Activated T-helper 2 cell treated with anti-CD3 and anti-CD28 coated beads, Interferon-gamma antibody, Interleukin-2, Interleukin-4, amounts not matched to agents 10 μg/mL and 5 μg/mL and 100 μg/mL, durations not matched to agents 14 hours and 24 hours and 36 hours (primary cell): ENCODE measurements at regions not wholly inside any gene's neighbourhood (a gene's known extent, or its start where the extent isn't known, plus 50 kb on each side); places are given as distances from the start of the nearest gene placed in this dataset.

Source experiments
- DNase-seq: peaks from one replicate; pipeline ENCODE4 v3.0.0; 2021; ENCODE audit warnings: low spot score
- H3K27ac Mint-ChIP-seq: one replicate; pipeline ENCODE4 v1.8.0; 2021; ENCODE audit warnings: mixed read lengths
- H3K27me3 Mint-ChIP-seq: one replicate; pipeline ENCODE4 v1.8.0; 2021; ENCODE audit warnings: low read depth, mixed read lengths
- H3K36me3 Mint-ChIP-seq: one replicate; pipeline ENCODE4 v1.8.0; 2021; ENCODE audit warnings: low read depth, mixed read lengths
- H3K4me1 Mint-ChIP-seq: one replicate; pipeline ENCODE4 v1.8.0; 2021; ENCODE audit warnings: low read depth, mixed read lengths
- H3K4me3 Mint-ChIP-seq: one replicate; pipeline ENCODE4 v1.8.0; 2021; ENCODE audit warnings: low read depth, mild to moderate bottlenecking, moderate library complexity, mixed read lengths
- H3K9me3 Mint-ChIP-seq: one replicate; pipeline ENCODE4 v1.8.0; 2021; ENCODE audit warnings: mixed read lengths
- intact Hi-C: fragments of 100-400 bp; cut with micrococcal nuclease; formaldehyde crosslinking; loops from one replicate; pipeline ENCODE4 v1.15.1; 2023

- Mint-ChIP-seq H3K27ac (no peak overlapping the region), H3K27me3 (no peaks in the 10 kb centered on the region), H3K9me3 (peaks cover 8% of the 10 kb centered on the region), H3K4me3 (no peak overlapping the region), H3K36me3 (no peaks in the 10 kb centered on the region), H3K4me1 (no peaks in the 10 kb centered on the region)
- intact Hi-C loops, result no loop called here
- DNase-seq, result no peak
These were observed 502.1 kb downstream of the RFC3 start for GRCh38 chr13:34320084-34320483.

- DNase-seq, result no peak
- Mint-ChIP-seq H3K9me3 (peaks cover 4% of the 10 kb centered on the region), H3K27me3 (no peaks in the 10 kb centered on the region), H3K27ac (no peak overlapping the region), H3K4me1 (no peaks in the 10 kb centered on the region), H3K4me3 (no peak overlapping the region), H3K36me3 (no peaks in the 10 kb centered on the region)
- intact Hi-C loops, result no loop called here
These were observed 504.2 kb downstream of the RFC3 start for GRCh38 chr13:34322014-34322742.

- Mint-ChIP-seq H3K27me3 (no peaks in the 10 kb centered on the region), H3K4me1 (no peaks in the 10 kb centered on the region), H3K36me3 (no peaks in the 10 kb centered on the region), H3K4me3 (no peak overlapping the region), H3K27ac (no peak overlapping the region), H3K9me3 (peaks cover 8% of the 10 kb centered on the region)
- intact Hi-C loops, result no loop called here
- no peak for DNase-seq
These were observed 504.8 kb downstream of the RFC3 start for GRCh38 chr13:34322743-34323074.

GRCh38 chr13:34335014-34336007 lies 517.4 kb downstream of the RFC3 start:
- no peaks in the 10 kb centered on the region for H3K4me1 Mint-ChIP-seq
- intact Hi-C loops, result no loop called here
- H3K27ac Mint-ChIP-seq, result no peak overlapping the region

GRCh38 chr13:34338102-34338501 lies 520.2 kb downstream of the RFC3 start:
- no peaks in the 10 kb centered on the region for H3K4me1 Mint-ChIP-seq
- H3K9me3 Mint-ChIP-seq, result peaks cover 15% of the 10 kb centered on the region
- H3K4me3 Mint-ChIP-seq, result no peak overlapping the region
- intact Hi-C loops, result no loop called here
- H3K27ac Mint-ChIP-seq, result no peak overlapping the region
- no peak for DNase-seq
- no peaks in the 10 kb centered on the region for H3K27me3 Mint-ChIP-seq
- H3K36me3 Mint-ChIP-seq, result no peaks in the 10 kb centered on the region

More at GRCh38 chr13:34335014-34336007, 517.4 kb downstream of the RFC3 start:
- no peaks in the 10 kb centered on the region for H3K36me3 Mint-ChIP-seq
- DNase-seq, result no peak
- H3K9me3 Mint-ChIP-seq, result peaks cover 27% of the 10 kb centered on the region
- H3K27me3 Mint-ChIP-seq, result no peaks in the 10 kb centered on the region
- H3K4me3 Mint-ChIP-seq, result no peak overlapping the region

- H3K27ac Mint-ChIP-seq, result no peak overlapping the region
- H3K27me3 Mint-ChIP-seq, result no peaks in the 10 kb centered on the region
- no peaks in the 10 kb centered on the region for H3K4me1 Mint-ChIP-seq
- no peaks in the 10 kb centered on the region for H3K36me3 Mint-ChIP-seq
- no peak overlapping the region for H3K4me3 Mint-ChIP-seq
- H3K9me3 Mint-ChIP-seq, result peaks cover 5% of the 10 kb centered on the region
- no peak for DNase-seq
- intact Hi-C loops, result no loop called here
These were observed 522.6 kb downstream of the RFC3 start for GRCh38 chr13:34340534-34340933.

GRCh38 chr13:34343413-34343940 lies 525.5 kb downstream of the RFC3 start:
- Mint-ChIP-seq H3K27me3 (no peaks in the 10 kb centered on the region), H3K27ac (no peak overlapping the region), H3K9me3 (peaks cover 5% of the 10 kb centered on the region), H3K36me3 (no peaks in the 10 kb centered on the region), H3K4me1 (no peaks in the 10 kb centered on the region), H3K4me3 (no peak overlapping the region)
- intact Hi-C loops, result no loop called here
- no peak for DNase-seq

- H3K4me3 Mint-ChIP-seq, result no peak overlapping the region
- H3K36me3 Mint-ChIP-seq, result no peaks in the 10 kb centered on the region
- DNase-seq, result no peak
- no peaks in the 10 kb centered on the region for H3K4me1 Mint-ChIP-seq
- H3K27me3 Mint-ChIP-seq, result no peaks in the 10 kb centered on the region
- H3K27ac Mint-ChIP-seq, result no peak overlapping the region
- intact Hi-C loops, result no loop called here
- peaks cover 5% of the 10 kb centered on the region for H3K9me3 Mint-ChIP-seq
These were observed 526.9 kb downstream of the RFC3 start for GRCh38 chr13:34344816-34345215.

GRCh38 chr13:34345258-34345965 lies 527.5 kb downstream of the RFC3 start:
- no peaks in the 10 kb centered on the region for H3K9me3 Mint-ChIP-seq
- no peak for DNase-seq
- no peak overlapping the region for H3K4me3 Mint-ChIP-seq
- no peak overlapping the region for H3K27ac Mint-ChIP-seq
- intact Hi-C loops, result no loop called here
- H3K4me1 Mint-ChIP-seq, result no peaks in the 10 kb centered on the region
- no peaks in the 10 kb centered on the region for H3K27me3 Mint-ChIP-seq
- no peaks in the 10 kb centered on the region for H3K36me3 Mint-ChIP-seq

- Mint-ChIP-seq H3K9me3 (peaks cover 5% of the 10 kb centered on the region), H3K36me3 (no peaks in the 10 kb centered on the region), H3K27me3 (no peaks in the 10 kb centered on the region), H3K4me1 (no peaks in the 10 kb centered on the region), H3K27ac (no peak overlapping the region), H3K4me3 (no peak overlapping the region)
- intact Hi-C loops, result no loop called here
- no peak for DNase-seq
These were observed 528.7 kb downstream of the RFC3 start for GRCh38 chr13:34346626-34347025.

GRCh38 chr13:34347784-34348573 lies 530.0 kb downstream of the RFC3 start:
- Mint-ChIP-seq H3K4me3 (no peak overlapping the region), H3K27me3 (no peaks in the 10 kb centered on the region), H3K36me3 (no peaks in the 10 kb centered on the region), H3K4me1 (no peaks in the 10 kb centered on the region), H3K9me3 (peaks cover 5% of the 10 kb centered on the region), H3K27ac (no peak overlapping the region)
- no peak for DNase-seq
- intact Hi-C loops, result no loop called here

GRCh38 chr13:34349091-34349722 lies 531.3 kb downstream of the RFC3 start:
- H3K4me1 Mint-ChIP-seq, result no peaks in the 10 kb centered on the region
- H3K4me3 Mint-ChIP-seq, result no peak overlapping the region
- peaks cover 5% of the 10 kb centered on the region for H3K9me3 Mint-ChIP-seq
- intact Hi-C loops, result no loop called here
- H3K27ac Mint-ChIP-seq, result no peak overlapping the region
- DNase-seq, result no peak
- no peaks in the 10 kb centered on the region for H3K36me3 Mint-ChIP-seq
- H3K27me3 Mint-ChIP-seq, result no peaks in the 10 kb centered on the region
